ENCODE measurements at regions not wholly inside any gene's neighbourhood (a gene's known extent, or its start where the extent isn't known, plus 50 kb on each side); places are given as distances from the start of the nearest gene placed in this dataset.
"Not testable (repeated sequence)": the region's sequence is repeated elsewhere in the genome, so short reads cannot be mapped to it uniquely, and the experiment has no call there.

DNA sequence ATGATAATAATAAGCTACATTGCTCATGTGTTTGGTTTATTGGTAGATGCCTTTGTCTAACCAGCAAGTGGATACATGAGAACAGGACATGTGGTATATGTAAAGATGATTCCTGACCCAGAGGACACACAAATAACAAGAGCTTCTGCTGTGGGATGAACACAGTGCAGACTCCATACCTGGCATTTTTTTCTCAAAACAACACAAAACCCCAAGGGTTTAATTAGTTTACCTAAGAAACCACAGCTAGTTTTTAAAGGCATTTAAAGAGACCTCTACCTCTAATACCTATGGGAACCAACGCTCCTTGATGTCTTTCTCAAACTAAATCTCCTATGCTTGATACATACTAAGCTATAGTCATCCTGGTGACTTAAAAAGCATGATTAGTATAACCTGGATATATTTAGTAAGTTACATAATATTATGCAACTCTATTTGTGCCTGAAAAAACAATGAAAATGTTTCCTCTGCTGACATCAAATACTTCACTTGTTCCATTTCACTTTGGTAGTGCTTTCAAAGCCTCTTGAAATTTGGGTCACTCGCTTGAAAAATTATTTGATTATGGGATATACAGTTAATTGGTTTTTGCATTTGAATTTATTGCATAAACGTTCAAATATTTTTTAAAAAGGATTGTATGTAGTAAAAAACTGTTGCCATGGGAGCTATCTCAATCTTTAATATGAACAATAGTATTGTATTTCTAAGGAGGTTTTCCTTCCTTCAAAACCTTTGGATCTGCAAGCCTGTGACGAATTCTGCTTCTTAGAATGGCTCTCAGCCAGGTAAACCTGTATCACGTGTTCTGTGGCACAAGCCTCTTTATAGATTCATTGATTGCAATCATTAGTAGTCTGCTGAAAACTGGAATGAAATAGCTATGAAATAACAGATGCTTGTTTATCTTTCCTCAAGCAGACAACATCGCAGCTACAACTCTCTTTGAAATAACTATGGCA is 233.0 kb upstream of the KCNMB2 start:
- no peak for DNase-seq

DNA sequence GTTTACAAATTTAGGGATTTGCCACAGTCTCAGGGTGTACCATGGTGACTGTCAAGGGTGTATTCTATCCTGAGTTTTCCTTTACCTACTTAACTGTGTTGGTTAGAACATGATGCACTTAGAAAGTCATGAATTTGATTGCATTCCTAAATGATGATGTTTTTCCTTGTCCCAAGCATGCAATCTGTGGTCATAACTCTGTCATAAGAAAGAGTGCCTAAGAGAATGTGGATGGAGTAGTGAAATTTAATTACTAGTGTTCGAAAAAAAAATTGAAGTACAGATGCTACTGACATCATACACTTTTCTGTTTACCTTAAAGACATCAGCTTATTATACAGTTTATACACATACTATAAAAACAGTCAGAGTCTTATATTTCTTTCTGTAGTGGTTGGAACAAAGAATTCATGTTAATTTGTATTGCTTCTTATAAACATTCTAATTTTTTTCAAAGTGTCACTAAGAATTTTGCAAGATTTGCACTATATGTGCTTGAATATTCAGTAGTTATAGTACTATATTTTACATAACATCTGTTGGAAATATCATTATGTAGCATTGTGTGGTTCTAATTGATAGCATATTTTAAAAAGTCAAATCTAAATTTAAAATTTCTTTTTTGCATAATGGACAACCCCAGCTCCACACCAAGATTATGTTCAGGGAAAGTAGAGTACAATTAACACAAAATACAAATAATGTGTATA is 231.3 kb upstream of the KCNMB2 start:
- DNase-seq = no peak

DNA sequence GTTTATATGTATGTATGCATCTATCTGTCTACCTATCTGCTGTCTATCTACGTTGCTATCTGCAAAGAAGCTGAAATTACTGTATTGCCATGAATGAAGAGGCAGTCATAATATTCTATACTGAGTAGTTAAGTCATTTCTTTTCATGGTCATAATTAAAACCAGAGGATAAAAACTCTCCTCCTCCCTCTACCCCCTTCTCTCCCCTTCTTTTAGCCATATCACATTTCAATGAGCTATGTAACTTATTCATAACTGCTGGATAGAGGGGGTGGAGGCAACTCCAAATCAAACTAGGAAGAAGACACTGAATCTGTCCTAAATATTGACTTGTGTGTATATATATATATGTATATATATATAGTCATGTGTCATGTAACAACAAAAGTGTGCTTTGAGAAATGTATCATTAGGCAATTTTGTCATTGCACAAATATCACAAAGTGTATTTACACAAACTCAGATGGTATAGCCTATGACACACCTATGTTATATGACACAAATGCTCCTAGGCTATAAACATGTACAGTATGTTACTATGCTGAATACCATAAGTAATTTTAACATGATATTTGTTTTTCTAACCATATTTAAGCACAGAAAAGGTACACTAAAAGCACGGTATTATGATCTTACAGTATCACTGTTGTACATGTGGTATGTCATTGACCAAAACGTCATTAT is 229.7 kb upstream of the KCNMB2 start:
- DNase-seq = no peak

DNA sequence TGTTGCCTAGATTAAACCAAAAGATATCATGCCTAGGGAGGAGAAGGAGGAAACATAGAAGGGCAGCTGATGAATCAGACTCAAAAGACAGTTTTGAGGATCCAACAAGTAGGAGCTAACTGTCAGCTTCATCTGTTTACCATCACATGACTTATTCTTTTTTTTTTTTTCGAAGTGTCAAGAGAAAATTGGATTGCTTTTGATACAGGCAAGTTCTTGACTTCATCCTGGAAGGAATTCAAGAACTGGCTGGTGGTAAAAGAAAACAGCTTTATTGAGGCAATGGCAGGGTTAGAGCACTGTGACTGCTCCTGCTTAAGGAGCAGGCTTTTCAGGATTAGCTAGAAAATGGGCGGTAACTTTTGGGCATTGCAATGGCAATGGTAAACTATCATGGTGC is 227.5 kb upstream of the KCNMB2 start:
- no peak for DNase-seq

DNA sequence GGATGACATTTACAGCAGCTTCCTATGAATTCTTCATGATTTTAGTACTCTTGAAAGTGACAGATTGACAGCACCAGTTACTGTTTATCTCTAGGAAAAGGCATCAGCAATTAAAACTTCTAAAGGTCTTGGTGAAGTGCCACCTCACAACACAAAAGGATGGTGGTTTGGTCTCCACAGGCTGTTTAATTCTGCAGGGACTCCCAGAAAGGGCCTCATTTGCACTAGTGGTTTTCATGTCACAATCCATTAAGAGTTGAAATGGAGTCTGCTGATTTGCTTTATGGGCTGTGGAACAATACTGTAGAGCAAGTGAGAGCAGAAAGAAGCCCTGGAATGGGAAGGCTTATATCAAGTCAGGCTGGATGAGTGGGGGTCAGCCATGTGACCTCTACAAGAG is 225.3 kb upstream of the KCNMB2 start:
- no peak for DNase-seq

DNA sequence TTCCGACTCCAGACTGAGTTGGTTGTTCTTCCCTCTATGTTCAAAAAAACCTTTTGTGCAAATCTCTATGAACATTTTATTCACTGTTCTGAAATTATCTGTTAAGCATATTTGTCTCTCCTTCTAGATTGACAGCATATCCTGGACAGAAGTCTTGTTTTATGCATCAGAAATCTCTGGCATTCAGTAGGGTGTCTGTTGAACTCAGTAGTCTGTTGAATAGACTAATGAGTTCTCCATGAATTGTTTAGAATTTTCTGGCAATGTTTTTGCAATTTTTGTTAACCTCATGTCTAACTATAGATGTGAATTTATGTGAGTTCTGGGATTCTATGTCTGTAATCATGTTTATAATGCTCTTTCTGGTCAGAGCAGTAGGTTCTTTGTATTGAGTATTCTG is 222.5 kb upstream of the KCNMB2 start:
- no peak for DNase-seq

DNA sequence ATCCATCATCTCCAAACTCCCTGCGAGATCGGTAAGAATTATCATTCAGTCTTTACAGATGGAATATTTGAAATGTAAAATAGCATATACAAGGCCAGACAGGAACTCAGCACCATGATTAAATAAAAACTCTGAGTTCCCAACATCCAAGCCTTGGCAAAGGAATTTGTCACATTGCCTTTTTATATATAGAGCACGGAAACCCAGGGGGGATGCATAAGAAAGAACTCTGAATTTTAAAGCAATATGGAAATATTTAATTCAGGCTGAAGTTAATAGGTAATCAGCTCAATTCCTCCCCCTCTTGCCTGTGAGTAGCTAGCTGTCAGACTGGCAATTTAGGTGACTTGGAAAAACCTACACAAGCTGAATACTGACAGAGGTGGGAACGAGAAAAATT is 217.9 kb upstream of the KCNMB2 start:
- DNase-seq = no peak

DNA sequence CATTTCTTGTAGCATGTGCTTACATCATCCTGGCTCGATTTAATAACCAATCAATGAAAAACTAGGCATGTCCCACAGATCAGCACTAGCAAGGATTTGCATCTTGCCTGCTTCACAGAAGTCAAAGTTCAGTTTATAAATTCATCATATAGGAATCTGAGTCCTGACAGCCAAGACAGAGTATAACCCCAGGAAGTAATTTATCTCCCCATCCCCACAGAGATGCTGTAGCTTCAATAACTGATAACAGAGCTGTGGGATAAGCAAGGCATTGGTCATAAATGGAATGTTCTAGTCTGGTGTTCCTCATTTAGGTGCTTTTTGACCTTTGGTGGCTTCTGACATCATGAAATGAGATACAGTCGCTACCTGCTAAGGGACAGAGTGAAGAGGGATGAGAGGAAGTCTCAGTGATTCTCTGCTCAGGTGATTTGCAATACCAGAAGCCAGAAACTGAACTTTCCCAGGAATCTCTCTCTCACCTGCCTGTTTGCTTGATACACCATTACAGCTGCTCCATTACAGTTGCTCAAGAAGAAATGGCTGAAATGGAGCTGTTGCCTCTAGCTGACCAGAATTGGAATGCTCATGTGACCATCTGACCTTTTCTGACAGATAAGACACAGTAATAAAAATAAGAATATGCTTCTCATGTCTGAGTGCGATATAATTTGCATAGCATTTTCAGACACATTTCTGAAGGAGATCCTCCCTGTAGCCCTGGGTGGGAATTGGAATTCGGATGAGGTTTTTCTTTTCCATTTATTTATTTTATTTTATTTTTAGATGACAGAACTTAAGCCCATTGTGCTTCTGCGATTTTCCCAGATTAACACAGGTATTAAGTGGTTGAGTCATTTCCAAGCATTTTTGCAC is 217.1 kb upstream of the KCNMB2 start:
- no peak for DNase-seq

DNA sequence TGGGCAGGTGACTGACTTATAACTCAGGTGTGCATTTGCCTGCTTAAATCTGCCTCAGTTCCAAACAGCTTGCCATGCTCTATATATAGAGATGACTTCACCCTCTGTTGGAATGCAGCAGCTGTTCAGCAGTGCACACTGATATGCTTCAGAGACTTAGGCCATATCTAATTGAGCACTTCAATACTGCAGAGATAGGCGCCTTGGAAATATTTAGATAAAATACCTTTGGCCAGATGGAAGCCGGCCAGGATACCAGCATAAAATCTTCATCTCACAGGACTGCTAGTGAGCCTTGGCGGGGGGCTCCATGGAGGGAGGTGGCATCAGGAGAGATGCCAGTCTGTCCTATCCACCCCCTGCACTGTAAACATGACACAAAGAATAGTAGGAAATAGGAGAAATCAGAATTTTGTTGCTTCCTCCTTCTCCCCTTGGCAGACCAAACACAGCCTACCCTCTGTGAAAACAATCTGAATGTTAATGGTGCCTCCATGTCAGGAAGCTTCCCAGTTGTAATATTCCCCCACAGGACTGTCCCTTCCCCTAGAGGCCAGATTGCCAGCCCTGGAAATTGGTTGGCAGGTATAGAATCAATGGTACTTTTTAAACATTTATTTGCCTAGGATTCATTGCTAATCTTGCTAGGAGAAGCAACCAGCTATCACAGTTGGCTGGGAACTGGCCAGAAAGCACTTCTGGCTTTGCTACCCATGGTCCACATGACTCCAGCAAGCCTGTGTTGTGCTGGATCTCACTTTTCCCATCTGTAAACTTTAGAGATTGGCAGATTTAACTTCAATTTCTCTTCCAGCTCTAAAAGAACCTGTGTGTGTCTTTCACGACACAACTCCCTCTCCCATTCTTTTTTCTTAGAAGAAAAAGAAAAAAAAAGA is 215.5 kb upstream of the KCNMB2 start:
- DNase-seq = peak; percentile 34 to 61

DNA sequence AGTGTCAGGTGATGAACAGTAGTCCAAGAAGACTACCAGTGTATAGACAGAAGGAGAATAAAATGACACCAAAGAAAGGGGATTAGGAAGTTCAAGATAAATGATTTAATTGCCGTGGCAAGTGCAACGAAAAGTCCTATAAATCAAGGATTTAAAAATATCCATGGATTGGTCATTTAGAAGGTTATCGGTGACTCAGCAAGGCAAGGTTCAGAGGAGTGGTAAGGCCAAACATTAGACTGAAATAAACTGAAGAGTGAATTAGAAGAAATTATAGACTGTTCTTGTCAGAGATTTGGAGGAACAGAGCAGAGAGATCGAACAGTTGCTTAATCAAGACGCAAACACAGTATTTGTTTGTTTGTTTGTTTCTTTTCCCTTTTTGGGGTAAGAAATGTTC is 211.9 kb upstream of the KCNMB2 start:
- DNase-seq = no peak

DNA sequence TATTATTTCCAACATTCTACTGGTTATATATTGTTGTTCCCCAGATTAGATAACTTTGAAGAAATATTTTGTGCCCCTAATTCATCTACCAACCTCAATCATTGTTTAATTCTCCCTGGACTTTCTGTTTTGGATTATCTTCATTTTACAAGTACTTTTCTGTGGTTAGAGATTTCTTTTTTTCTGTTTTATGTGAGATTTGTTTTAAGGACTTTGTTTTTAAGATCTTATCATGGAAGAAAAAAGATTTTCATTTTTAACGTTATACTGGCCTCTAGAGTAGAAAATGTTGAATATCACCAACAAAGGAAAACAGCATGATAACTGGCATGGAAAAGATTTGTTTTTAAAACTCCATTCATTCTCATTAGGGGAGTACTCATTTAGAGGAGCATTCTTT is 210.9 kb upstream of the KCNMB2 start:
- DNase-seq = peak in 1 of 2 experiments; percentile 12

DNA sequence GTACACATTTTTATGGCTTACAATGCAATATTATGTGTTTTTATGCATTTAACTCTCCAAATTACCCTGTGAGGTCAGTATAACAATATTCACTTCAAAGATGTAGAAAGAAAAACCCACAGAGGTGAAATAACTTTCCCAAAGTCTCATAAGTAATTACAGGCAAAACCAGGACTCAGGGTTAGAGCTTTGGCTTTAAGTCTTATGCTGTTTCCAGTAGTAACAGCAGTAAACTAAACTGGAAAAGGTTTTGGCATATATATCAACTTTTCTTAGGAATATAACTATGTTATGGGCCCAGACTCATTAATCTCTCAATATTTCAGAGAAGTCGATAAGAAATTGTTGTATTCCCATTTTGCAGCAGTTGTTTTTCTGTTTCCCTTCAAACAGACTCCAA is 206.3 kb upstream of the KCNMB2 start:
- DNase-seq = no peak

DNA sequence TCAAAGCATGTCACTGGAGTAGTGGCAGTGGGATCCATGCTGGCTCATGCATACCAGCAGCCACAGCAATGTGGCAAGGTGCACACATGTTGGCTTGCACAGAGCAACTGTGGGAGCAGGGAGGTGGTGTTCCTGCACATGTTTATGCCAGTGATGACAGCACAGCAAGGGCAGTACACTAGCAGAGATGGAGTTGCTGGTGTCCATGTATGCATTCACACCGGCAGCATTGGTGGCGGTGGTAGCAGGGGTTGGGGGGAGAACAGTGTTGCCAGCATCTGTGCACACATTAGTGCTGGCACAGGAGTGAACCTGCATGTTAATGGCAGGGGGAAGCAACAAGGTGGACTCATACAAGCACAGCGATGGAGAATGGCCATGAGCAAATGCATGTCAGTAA is 202.0 kb upstream of the KCNMB2 start:
- no peak for DNase-seq

DNA sequence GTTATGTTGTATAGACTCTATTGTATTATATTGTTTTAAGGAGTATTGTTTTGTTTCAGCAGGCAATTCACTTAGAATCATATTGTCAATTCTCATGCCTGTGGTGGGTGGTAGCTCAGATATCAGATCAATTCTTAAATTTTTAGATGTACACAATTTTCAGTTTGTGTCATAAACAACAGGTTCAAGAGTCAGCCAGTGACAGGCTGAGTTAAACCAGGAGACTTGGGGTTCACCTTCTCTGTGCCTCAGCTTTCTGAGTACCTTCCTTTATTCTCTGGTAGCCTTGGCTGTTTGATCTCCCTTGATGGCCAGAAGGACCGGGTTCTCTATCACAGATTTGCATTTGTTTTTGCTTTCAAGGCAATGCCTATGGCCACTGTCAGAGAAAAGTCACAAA is 199.9 kb upstream of the KCNMB2 start:
- no peak for DNase-seq

DNA sequence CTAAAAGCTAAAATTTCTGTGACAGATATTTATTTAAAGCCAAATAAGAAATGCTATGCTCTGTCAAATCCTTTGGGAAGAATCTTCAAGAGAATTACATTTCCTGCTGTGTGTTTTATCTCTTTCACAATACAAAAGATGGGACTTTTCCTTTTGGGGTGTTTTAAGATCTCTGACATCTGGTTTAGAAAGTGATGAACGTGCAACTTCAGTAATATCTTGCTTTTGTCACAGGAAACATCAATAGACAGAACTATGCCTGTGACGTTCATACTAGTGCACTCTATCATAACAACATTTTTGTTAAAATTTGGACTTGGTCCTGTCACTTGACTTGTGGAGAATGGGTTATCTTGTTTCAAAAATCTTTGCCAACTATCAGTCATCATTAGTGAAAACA is 195.7 kb upstream of the KCNMB2 start:
- DNase-seq = no peak

DNA sequence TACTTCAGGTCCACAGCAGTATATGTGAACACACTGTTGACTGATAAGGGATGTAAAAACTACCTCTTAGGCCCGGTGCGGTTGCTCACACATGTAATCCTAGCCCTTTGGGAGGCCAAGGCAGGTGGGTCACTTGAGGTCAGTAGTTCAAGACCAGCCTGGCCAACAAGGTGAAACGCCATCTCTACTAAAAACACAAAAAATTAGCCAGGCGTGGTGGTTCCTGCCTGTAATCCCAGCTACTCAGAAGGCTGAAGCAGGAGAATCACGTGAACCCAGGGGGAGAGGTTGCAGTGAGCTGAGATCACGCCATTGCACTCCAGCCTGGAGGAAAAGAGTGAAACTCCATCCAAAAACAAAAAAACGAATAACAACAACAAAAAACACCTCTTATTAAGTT is 194.6 kb upstream of the KCNMB2 start:
- DNase-seq = no peak

DNA sequence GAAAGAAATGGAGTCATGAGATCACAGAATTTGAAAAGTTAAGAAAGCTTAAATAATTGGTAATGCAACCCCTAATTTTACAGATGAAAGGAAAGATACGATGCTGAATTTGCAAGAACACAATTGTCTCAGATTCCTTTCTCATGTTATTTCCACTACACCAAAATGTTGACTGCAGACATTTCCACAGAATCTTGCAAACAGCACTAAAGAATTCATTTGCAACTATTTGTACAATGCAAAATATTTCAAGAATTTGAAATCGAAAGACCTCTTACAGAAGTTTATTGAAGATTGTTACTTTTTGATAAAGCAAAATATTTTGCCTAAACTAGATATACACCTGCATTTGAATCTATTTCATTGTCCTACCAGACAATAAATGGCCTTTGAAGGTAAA is 194.1 kb upstream of the KCNMB2 start:
- DNase-seq = no peak

DNA sequence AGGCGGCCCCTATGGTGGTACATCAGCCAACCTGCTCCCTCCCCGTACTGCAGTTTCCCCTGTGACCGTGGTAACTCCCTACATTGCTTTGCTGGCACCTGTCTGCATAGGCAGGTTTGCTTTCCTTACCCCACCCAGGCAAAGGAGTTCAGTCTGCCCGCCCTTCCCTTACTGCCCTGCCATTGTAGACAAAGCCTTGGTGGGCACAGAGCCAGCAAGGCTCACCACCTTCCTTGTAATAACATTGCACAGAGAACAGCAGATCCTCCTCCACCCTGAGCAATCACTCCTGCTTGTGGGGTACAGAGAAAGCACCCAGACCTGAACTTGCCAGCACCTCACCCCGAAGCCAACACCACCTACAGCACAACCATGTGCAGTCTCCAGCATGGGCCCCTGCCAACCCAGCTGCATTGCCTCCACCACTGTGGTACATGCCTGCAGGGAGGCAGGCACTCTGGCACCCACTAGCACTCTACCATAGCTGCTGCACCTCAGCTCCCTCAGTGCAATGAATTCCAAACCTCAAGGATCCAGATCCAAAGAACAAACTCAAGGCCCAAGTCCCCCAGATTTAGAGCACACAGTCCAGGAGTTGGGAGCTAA is 192.7 kb upstream of the KCNMB2 start:
- DNase-seq = no peak

DNA sequence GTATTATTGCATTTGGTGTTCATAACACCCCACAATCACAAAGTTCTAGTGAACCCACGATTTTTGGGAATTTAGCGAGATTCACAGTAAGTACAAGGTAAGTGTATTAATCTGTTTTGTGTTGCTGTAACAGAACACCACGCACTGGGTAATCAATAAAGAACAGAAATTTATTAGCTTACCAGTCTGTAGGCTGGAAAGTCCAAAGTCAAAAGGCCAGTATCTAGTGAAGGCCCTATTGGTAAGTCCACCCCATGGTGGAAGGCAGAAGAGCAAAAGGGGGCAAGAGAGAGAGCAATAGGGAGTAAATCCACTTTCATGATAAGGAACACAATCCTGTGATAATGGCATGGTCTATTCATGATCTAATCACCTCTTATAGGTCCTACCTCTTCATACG is 190.3 kb upstream of the KCNMB2 start:
- no peak for DNase-seq

DNA sequence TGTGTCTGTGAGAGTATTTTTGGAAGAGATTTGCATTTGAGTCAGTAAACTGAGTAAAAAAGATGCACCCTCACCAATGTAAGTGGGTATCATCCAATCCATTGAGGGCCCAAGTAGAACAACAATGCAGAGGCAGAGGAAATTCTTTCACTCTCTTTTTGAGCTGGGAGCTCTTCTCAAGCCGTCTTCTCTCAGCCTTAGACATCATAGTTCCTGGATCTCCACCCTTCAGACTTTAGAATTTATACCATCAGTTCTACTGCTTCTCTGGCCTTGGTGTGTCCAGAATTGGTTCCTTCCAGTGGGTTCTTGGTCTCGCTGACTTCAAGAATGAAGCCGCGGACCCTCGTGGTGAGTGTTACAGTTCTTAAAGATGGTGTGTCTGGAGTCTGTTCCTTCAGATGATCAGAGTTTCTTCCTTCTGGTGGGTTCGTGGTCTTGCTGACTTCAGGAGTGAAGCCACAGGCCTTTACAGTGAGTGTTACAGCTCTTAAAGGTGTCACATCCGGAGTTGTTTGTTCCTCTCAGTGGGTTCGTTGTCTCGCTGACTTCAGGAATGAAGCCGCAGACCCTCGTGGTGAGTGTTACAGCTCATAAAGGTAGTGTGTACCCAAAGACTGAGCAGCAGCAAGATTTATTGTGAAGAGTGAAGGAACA is 187.5 kb upstream of the KCNMB2 start:
- not testable (repeated sequence) for DNase-seq

DNA sequence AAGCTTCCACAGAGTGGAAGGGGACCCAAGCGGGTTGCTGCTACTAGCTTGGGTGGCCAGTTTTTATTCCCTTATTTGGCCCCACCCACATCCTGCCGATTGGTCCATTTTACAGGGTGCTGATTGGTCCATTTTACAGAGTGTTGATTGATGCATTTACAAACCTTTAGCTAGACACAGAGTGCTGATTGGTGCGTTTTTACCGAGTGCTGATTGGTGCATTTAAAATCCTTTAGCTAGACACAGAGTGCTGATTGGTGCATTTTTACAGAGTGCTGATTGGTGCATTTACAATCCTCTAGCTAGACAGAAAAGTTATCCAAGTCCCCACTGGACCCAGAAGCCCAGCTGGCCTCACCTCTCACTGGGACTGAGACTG is 187.0 kb upstream of the KCNMB2 start:
- DNase-seq = not testable (repeated sequence)
